A673 (cell line): ENCODE measurements at regions not wholly inside any gene's neighbourhood (a gene's known extent, or its start where the extent isn't known, plus 50 kb on each side); places are given as distances from the start of the nearest gene placed in this dataset.

ENCODE experiments used
- BruUV-seq: library from RNA; stranded (reverse); fragments of 400-500 nt; replicated peaks from 2 replicates; lab custom pipeline; 2021; lab: Mats Ljungman, UMichigan
- CTCF ChIA-PET: fragments of 300-600 bp; sonication (Branson Sonifier 250); formaldehyde crosslinking; loops from one replicate; lab custom pipeline; 2022; ENCODE audit warnings: antibody characterized with exemption; lab: Charles Lee
- POLR2A ChIA-PET: fragments of 300-600 bp; sonication (Branson Sonifier 250); formaldehyde crosslinking; loops from one replicate; lab custom pipeline; 2022; ENCODE audit warnings: antibody characterized with exemption; ENCODE audit not compliant: low non-redundant PET; lab: Charles Lee
- DNase-seq: peaks from one replicate; pipeline ENCODE4 v3.0.0-alpha.2; 2015; ENCODE audit warnings: low spot score
- H3K27ac ChIP-seq: fragments of 200-600 bp; sonication (generic); 2 replicates; pipeline ENCODE4 v1.5.1; 2016; ENCODE audit warnings: mixed run types, low read depth, mild to moderate bottlenecking, mixed read lengths, antibody characterized with exemption, low read length; ENCODE audit not compliant: poor library complexity, severe bottlenecking
- H3K27me3 ChIP-seq: fragments of 200-600 bp; sonication (generic); replicated peaks from 2 replicates; pipeline ENCODE4 v1.6.1; 2017; ENCODE audit warnings: mixed run types, low read depth, mild to moderate bottlenecking, mixed read lengths, antibody characterized with exemption, low read length; ENCODE audit not compliant: insufficient read depth, poor library complexity
- H3K36me3 ChIP-seq: fragments of 200-600 bp; sonication (generic); 2 replicates; pipeline ENCODE4 v1.6.1; 2016; ENCODE audit warnings: mixed run types, mild to moderate bottlenecking, mixed read lengths, antibody characterized with exemption, low read length; ENCODE audit not compliant: insufficient read depth, poor library complexity, severe bottlenecking
- H3K4me1 ChIP-seq: fragments of 200-600 bp; sonication (generic); 2 replicates; pipeline ENCODE4 v1.6.1; 2017; ENCODE audit warnings: mixed run types, mild to moderate bottlenecking, mixed read lengths, antibody characterized with exemption, low read length; ENCODE audit not compliant: insufficient read depth, poor library complexity, severe bottlenecking
- H3K4me3 ChIP-seq: fragments of 200-600 bp; sonication (generic); 2 replicates; pipeline ENCODE4 v1.5.1; 2016; ENCODE audit warnings: low read depth, mixed run types, mild to moderate bottlenecking, mixed read lengths, low read length; ENCODE audit not compliant: poor library complexity, severe bottlenecking
- H3K9me3 ChIP-seq: fragments of 200-600 bp; sonication (generic); 2 replicates; pipeline ENCODE4 v1.6.1; 2016; ENCODE audit warnings: mixed run types, low read depth, mild to moderate bottlenecking, mixed read lengths, antibody characterized with exemption, low read length; ENCODE audit not compliant: poor library complexity, severe bottlenecking
- EZH2 ChIP-seq: fragments of 200-600 bp; sonication (generic); IDR thresholded peaks from 2 replicates; pipeline ENCODE4 v1.6.1; 2017; ENCODE audit warnings: borderline replicate concordance, low read depth, mild to moderate bottlenecking, mixed read lengths, antibody characterized with exemption, low read length; ENCODE audit not compliant: poor library complexity, severe bottlenecking
- intact Hi-C: fragments of 100-400 bp; cut with micrococcal nuclease; formaldehyde crosslinking; loops from one replicate; pipeline ENCODE4 v1.10.0; 2022; ENCODE audit not compliant: unreplicated experiment
- TF ChIP-seq, protein P1 (sequence below): fragments of 300-800, 200-600 bp; sonication (generic); conservative IDR thresholded peaks from 2 replicates; pipeline ENCODE4 v1.5.1; 2017; ENCODE audit warnings: low read depth, mild to moderate bottlenecking, antibody characterized with exemption, low read length, moderate library complexity, mixed read lengths

GRCh38 chr9:38281917-38282316 lies 110.6 kb upstream of the ALDH1B1 start:
- BruUV-seq, result no TSS peak
- TF ChIP-seq EZH2, result no peak
- TF ChIP-seq, protein P1, sequence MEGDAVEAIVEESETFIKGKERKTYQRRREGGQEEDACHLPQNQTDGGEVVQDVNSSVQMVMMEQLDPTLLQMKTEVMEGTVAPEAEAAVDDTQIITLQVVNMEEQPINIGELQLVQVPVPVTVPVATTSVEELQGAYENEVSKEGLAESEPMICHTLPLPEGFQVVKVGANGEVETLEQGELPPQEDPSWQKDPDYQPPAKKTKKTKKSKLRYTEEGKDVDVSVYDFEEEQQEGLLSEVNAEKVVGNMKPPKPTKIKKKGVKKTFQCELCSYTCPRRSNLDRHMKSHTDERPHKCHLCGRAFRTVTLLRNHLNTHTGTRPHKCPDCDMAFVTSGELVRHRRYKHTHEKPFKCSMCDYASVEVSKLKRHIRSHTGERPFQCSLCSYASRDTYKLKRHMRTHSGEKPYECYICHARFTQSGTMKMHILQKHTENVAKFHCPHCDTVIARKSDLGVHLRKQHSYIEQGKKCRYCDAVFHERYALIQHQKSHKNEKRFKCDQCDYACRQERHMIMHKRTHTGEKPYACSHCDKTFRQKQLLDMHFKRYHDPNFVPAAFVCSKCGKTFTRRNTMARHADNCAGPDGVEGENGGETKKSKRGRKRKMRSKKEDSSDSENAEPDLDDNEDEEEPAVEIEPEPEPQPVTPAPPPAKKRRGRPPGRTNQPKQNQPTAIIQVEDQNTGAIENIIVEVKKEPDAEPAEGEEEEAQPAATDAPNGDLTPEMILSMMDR, result no peak
- Histone ChIP-seq H3K27ac (no peak overlapping the region), H3K4me1 (peaks cover 4% of the 10 kb centered on the region), H3K9me3 (no peaks in the 10 kb centered on the region), H3K36me3 (no peaks in the 10 kb centered on the region), H3K4me3 (no peak overlapping the region), H3K27me3 (no peaks in the 10 kb centered on the region)
- intact Hi-C loops, result no loop called here
- CTCF ChIA-PET, result no interaction called here
- POLR2A ChIA-PET, result no interaction called here
- no peak for DNase-seq

DNA sequence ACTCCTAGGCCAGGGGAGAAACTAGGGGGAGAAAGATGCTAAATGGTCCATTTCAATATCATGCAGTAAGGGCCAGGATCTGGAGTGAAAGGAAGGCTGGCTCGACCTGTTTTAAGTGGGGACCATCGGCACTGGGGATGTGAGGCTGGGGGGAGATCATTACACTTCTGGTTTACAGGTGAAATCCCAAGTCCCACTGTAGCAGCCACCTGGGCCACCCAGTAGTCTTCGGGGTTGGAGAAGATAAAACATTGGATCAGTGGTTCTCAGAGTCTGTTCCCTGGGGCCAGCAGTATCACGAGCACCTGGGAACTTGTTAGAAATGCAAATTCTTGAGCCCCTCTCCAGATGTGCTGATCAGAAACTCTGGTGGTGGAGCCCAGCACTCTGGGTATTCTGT lies 111.3 kb upstream of the ALDH1B1 start:
- no peak overlapping the region for H3K4me3 ChIP-seq
- BruUV-seq, result no TSS peak
- POLR2A ChIA-PET, result no interaction called here

GRCh38 chr9:38280251-38280800 lies 112.2 kb upstream of the ALDH1B1 start:
- intact Hi-C loops, result no loop called here
- H3K27me3 ChIP-seq, result no peaks in the 10 kb centered on the region
- no peak overlapping the region for H3K4me3 ChIP-seq
- H3K9me3 ChIP-seq, result no peaks in the 10 kb centered on the region
- ChIA-PET CTCF (no interaction called here), POLR2A (no interaction called here)
- DNase-seq, result no peak
- no peak overlapping the region for H3K27ac ChIP-seq
- no peaks in the 10 kb centered on the region for H3K36me3 ChIP-seq
- peaks cover 4% of the 10 kb centered on the region for H3K4me1 ChIP-seq
- no TSS peak for BruUV-seq
- no peak for TF ChIP-seq EZH2
- TF ChIP-seq, protein P1, result no peak

More for the DNA sequence above, 111.3 kb upstream of the ALDH1B1 start:
- CTCF ChIA-PET, result no interaction called here
- H3K27ac ChIP-seq, result no peak overlapping the region
- no peak for TF ChIP-seq EZH2
- TF ChIP-seq, protein P1, result no peak
- H3K9me3 ChIP-seq, result no peaks in the 10 kb centered on the region
- DNase-seq, result no peak
- H3K4me1 ChIP-seq, result peaks cover 4% of the 10 kb centered on the region
- intact Hi-C loops, result no loop called here
- H3K27me3 ChIP-seq, result no peaks in the 10 kb centered on the region
- H3K36me3 ChIP-seq, result no peaks in the 10 kb centered on the region
